Liver (tissue), 8 donors: ENCODE measurements at regions not wholly inside any gene's neighbourhood (a gene's known extent, or its start where the extent isn't known, plus 50 kb on each side); places are given as distances from the start of the nearest gene placed in this dataset.

ENCODE experiments used
- DNase-seq: peaks from one replicate; pipeline ENCODE4 v3.0.0-alpha.2; 2017; ENCODE audit warnings: low spot score
- H3K27ac ChIP-seq, 2 donors: one replicate each; pipeline ENCODE4 v1.7.0; 2013; ENCODE audit warnings: inconsistent platforms in 2 of 2, low read length in 2 of 2, control low read depth in 1 of 2, low read depth in 1 of 2, mild to moderate bottlenecking in 1 of 2
- H3K27me3 ChIP-seq, 4 donors: one replicate each; pipeline versions ENCODE4 v1.6.1 to v1.7.0; 2013; ENCODE audit warnings: low read length in 3 of 4, inconsistent platforms in 1 of 4, mild to moderate bottlenecking in 1 of 4, moderate library complexity in 1 of 4; ENCODE audit not compliant: control insufficient read depth in 4 of 4, insufficient read depth in 4 of 4
- H3K36me3 ChIP-seq, 4 donors: one replicate each; pipeline versions ENCODE4 v1.6.1 to v1.7.0; 2013; ENCODE audit warnings: low read length in 3 of 4, mild to moderate bottlenecking in 3 of 4, low read depth in 1 of 4, moderate library complexity in 1 of 4; ENCODE audit not compliant: control insufficient read depth in 4 of 4, insufficient read depth in 3 of 4
- H3K4me1 ChIP-seq, 4 donors: one replicate each; pipeline versions ENCODE4 v1.6.1 to v1.7.0; 2013; ENCODE audit warnings: low read length in 3 of 4, mild to moderate bottlenecking in 3 of 4, moderate library complexity in 1 of 4; ENCODE audit not compliant: control insufficient read depth in 4 of 4, insufficient read depth in 4 of 4
- H3K4me3 ChIP-seq, 3 donors: one replicate each; pipeline versions ENCODE4 v1.6.1 to v1.7.0; 2013; ENCODE audit warnings: low read length in 3 of 3, control low read depth in 1 of 3, low read depth in 1 of 3, mild to moderate bottlenecking in 1 of 3
- H3K9ac ChIP-seq, 2 donors: one replicate each; pipeline ENCODE4 v1.7.0; 2013; ENCODE audit warnings: low read length in 2 of 2, mild to moderate bottlenecking in 2 of 2, moderate library complexity in 2 of 2, control low read depth in 1 of 2, low read depth in 1 of 2
- H3K9me3 ChIP-seq, 4 donors: one replicate each; pipeline versions ENCODE4 v1.6.1 to v1.7.0; 2013; ENCODE audit warnings: low read length in 3 of 4; ENCODE audit not compliant: control insufficient read depth in 4 of 4
- ATF3 ChIP-seq: IDR thresholded peaks from 2 replicates; pipeline ENCODE4 v1.6.1; 2016; ENCODE audit warnings: antibody characterized with exemption
- CTCF ChIP-seq: fragments of 150-350 bp; IDR thresholded peaks from 2 replicates; pipeline ENCODE4 v1.5.1; 2017; ENCODE audit warnings: improper control_type of control experiment, low read depth, low read length; ENCODE audit not compliant: missing input control
- EGR1 ChIP-seq, 2 donors: IDR thresholded peaks; 2 replicates each; pipeline ENCODE4 v1.6.1; 2016 to 2018; ENCODE audit warnings: antibody characterized with exemption in 2 of 2, low read depth in 2 of 2
- FOXA1 ChIP-seq: IDR thresholded peaks from 2 replicates; pipeline ENCODE4 v1.6.1; 2016; ENCODE audit warnings: antibody characterized with exemption
- FOXA2 ChIP-seq: IDR thresholded peaks from 2 replicates; pipeline ENCODE4 v1.6.1; 2016; ENCODE audit warnings: antibody characterized with exemption
- GABPA ChIP-seq, 2 donors: IDR thresholded peaks in 1 of 2; conservative IDR thresholded peaks in 1 of 2; 2 replicates each; pipeline ENCODE4 v1.6.1; 2016; ENCODE audit warnings: antibody characterized with exemption in 2 of 2, mild to moderate bottlenecking in 1 of 2, moderate library complexity in 1 of 2
- HNF4A ChIP-seq, 2 donors: conservative IDR thresholded peaks; 2 replicates each; pipeline ENCODE4 v1.6.1; 2016; ENCODE audit warnings: antibody characterized with exemption in 2 of 2, mild to moderate bottlenecking in 2 of 2
- HNF4G ChIP-seq: IDR thresholded peaks from 2 replicates; pipeline ENCODE4 v1.6.1; 2016; ENCODE audit warnings: antibody characterized with exemption
- JUND ChIP-seq, 2 donors: IDR thresholded peaks; 2 replicates each; pipeline ENCODE4 v1.6.1; 2016; ENCODE audit warnings: antibody characterized with exemption in 2 of 2
- MAX ChIP-seq: IDR thresholded peaks from 2 replicates; pipeline ENCODE4 v1.6.1; 2016; ENCODE audit warnings: antibody characterized with exemption
- NR2F2 ChIP-seq: IDR thresholded peaks from 2 replicates; pipeline ENCODE4 v1.6.1; 2016; ENCODE audit warnings: antibody characterized with exemption
- RAD21 ChIP-seq, 2 donors: IDR thresholded peaks; 2 replicates each; pipeline ENCODE4 v1.6.1; 2016; ENCODE audit warnings: antibody characterized with exemption in 2 of 2, mild to moderate bottlenecking in 2 of 2
- REST ChIP-seq: IDR thresholded peaks from 2 replicates; pipeline ENCODE4 v1.6.1; 2016; ENCODE audit warnings: antibody characterized with exemption, mild to moderate bottlenecking
- RXRA ChIP-seq, 2 donors: IDR thresholded peaks; 2 replicates each; pipeline ENCODE4 v1.6.1; 2017 to 2018; ENCODE audit warnings: antibody characterized with exemption in 2 of 2, mild to moderate bottlenecking in 1 of 2
- SP1 ChIP-seq: IDR thresholded peaks from 2 replicates; pipeline ENCODE4 v1.6.1; 2018; ENCODE audit warnings: antibody characterized with exemption, mild to moderate bottlenecking
- TAF1 ChIP-seq: conservative IDR thresholded peaks from 2 replicates; pipeline ENCODE4 v1.6.1; 2016; ENCODE audit warnings: antibody characterized with exemption, mild to moderate bottlenecking
- YY1 ChIP-seq: IDR thresholded peaks from 2 replicates; pipeline ENCODE4 v1.6.1; 2016; ENCODE audit warnings: antibody characterized with exemption, mild to moderate bottlenecking
- ZBTB33 ChIP-seq: IDR thresholded peaks from 2 replicates; pipeline ENCODE4 v1.6.1; 2016; ENCODE audit warnings: antibody characterized with exemption
- WGBS: extraction: QIAGEN DNeasy Blood & Tissue Kit; methylation state at CpG from one replicate; pipeline ENCODE4 v1.1.7; 2013; 5-methylcytosine and 5-hydroxymethylcytosine counted together
- donor health status: healthy.
- donor health status: healthy.
- donor health status: healthy.
- donor health status: healthy.
- donor health status: healthy.

GRCh38 chr9:29981013-29981412 is 2403.4 kb upstream of the ACO1 start:
- no peak overlapping the region for H3K9ac ChIP-seq
- WGBS, result 65% methylated on average over 4 of the region's 4 CpGs
- no peak for TF ChIP-seq SP1
- TF ChIP-seq RXRA (IDR thresholded peaks at IDR 0.05), result no peak
- TF ChIP-seq EGR1 (IDR thresholded peaks at IDR 0.05; ENCODE audit: low read depth in 2 of 2), result no peak
- no peak for TF ChIP-seq HNF4G
- no peak for TF ChIP-seq NR2F2
- no peak for TF ChIP-seq MAX
- no peak for TF ChIP-seq ATF3
- TF ChIP-seq RAD21 (IDR thresholded peaks at IDR 0.05), result no peak
- no peak for TF ChIP-seq TAF1
- no peak for TF ChIP-seq FOXA2
- no peak for TF ChIP-seq YY1
- no peak for TF ChIP-seq FOXA1
- no peak for TF ChIP-seq JUND (IDR thresholded peaks at IDR 0.05)
- no peak for TF ChIP-seq HNF4A (conservative IDR thresholded peaks at IDR 0.05)
- TF ChIP-seq ZBTB33, result no peak
- no peak for TF ChIP-seq GABPA (IDR thresholded peaks at IDR 0.05 in 1 of 2, conservative IDR thresholded peaks at IDR 0.05 in 1 of 2)
- no peak for TF ChIP-seq REST

GRCh38 chr9:29999645-30000044 is 2384.8 kb upstream of the ACO1 start:
- TF ChIP-seq FOXA2 (no peak), YY1 (no peak), EGR1 (IDR thresholded peaks at IDR 0.05; ENCODE audit: low read depth in 2 of 2) (no peak), RAD21 (IDR thresholded peaks at IDR 0.05) (no peak), HNF4A (conservative IDR thresholded peaks at IDR 0.05) (no peak), CTCF (no peak), RXRA (IDR thresholded peaks at IDR 0.05) (no peak), NR2F2 (no peak), REST (no peak), TAF1 (no peak), FOXA1 (no peak), JUND (IDR thresholded peaks at IDR 0.05) (no peak), HNF4G (no peak)
- no peak for DNase-seq
- no peak overlapping the region for H3K27ac ChIP-seq
- H3K36me3 ChIP-seq, result no peaks in the 10 kb centered on the region
- no peaks in the 10 kb centered on the region for H3K4me1 ChIP-seq
- no peaks in the 10 kb centered on the region for H3K9me3 ChIP-seq
- H3K9ac ChIP-seq, result no peak overlapping the region
- H3K4me3 ChIP-seq, result no peak overlapping the region
- H3K27me3 ChIP-seq, result peaks cover 0 to 4% (median 0%) of the 10 kb centered on the region in 4 donors

More at GRCh38 chr9:29981013-29981412, 2403.4 kb upstream of the ACO1 start:
- Histone ChIP-seq H3K27ac (no peak overlapping the region), H3K4me1 (no peaks in the 10 kb centered on the region), H3K36me3 (no peaks in the 10 kb centered on the region), H3K27me3 (no peaks in the 10 kb centered on the region), H3K9me3 (no peaks in the 10 kb centered on the region), H3K4me3 (no peak overlapping the region)
- DNase-seq, result no peak
